Smooth muscle cell of the brain vasculature (primary cell): ENCODE measurements at regions not wholly inside any gene's neighbourhood (a gene's known extent, or its start where the extent isn't known, plus 50 kb on each side); places are given as distances from the start of the nearest gene placed in this dataset.

ENCODE experiments used
- DNase-seq: peaks from one replicate; pipeline ENCODE4 v3.0.0-alpha.2; 2012; ENCODE audit warnings: low read depth, low spot score

DNA sequence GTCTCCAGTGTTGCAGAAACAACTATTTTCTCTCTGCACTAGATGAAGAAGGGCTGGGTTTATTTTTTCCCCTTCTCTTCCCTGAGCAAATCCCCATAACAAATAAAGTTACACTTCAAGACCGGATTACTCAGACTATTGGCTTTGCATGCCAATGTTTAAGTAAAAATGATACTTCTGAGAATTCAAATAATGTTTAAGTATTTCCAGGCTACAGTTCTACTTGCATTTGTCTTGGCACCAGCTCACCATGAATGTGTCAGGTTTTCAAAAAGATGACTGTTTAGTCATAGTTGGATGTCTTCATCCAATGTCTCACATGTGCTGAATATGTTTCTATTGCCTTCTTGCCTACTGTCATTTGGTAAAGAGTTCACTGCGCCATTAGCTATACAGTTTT, 912.6 kb downstream of the GATA3 start:
- no peak for DNase-seq

DNA sequence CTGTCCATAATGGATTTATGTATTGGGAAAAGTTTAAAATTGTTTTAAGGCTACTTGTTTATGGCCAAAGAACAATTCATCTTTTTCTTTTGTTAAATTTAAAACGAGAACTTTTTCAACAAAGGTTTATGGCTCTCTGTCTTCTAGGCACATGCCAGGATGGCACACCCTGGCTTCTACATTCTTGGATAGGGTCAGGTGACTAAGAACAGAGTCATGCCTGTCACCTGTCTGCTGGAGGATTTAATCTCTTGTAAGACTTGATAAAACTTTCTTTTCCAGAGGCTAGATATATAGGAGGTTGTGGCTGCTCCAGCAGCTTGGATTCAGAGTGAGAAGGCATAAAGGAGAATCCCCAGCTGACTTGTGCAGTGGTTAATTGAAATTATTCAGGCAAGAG, 915.4 kb downstream of the GATA3 start:
- no peak for DNase-seq

DNA sequence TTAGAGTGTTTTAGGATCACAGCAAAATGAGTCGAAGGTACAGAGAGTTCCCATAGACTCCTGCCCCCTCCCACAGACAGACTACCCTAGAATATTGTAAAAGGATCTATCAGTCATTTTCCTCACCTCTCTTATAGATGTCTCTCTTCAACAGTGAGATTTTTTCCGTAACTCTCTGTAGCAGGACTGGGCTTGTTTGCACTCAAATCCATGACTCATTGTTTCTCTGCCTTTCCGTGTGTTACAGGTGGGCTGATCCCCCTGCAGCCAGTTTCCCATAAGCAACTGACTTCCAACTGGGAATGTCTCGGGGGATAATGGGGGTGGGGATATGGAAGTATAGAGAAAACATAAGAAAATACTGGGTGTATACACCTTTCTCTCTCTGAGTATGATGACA, 921.0 kb downstream of the GATA3 start:
- DNase-seq = no peak

DNA sequence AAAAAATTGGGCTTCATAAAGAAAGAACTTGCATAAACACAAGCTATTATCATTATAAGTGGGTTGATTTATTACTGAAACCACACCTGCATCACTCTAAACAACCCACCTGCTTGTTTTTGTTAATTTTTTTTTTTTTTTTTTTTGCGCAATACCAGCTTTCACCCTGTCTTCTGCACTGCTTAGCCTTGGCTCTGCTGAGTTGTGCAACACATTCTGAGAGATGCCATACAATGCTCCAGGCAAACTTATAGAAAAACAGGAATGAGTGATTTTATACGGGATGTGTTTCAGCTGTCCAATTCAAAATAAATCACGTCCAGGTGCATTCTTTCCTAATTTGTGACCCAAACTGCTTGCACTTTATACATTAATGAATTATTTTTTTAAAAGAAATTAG, 923.6 kb downstream of the GATA3 start:
- no peak for DNase-seq

DNA sequence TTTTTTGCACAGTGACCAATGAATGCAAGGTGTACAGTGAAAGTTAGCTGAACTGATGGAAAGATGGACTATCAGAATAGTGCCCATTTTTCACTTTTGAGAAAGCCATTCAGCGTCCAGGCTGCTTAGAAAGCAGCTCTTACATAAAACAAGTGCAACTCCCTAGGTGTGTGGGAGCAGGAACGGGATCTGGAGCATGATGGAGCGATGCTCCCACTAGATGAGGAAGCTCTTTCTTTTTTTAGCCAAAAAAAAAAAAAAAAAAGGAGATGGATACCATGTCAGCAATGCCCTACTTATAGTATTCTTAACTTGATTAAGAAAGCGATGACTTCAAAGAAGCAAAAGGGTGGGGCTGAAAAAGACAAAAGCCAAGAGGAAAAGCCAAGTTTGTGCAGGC, 925.5 kb downstream of the GATA3 start:
- no peak for DNase-seq

DNA sequence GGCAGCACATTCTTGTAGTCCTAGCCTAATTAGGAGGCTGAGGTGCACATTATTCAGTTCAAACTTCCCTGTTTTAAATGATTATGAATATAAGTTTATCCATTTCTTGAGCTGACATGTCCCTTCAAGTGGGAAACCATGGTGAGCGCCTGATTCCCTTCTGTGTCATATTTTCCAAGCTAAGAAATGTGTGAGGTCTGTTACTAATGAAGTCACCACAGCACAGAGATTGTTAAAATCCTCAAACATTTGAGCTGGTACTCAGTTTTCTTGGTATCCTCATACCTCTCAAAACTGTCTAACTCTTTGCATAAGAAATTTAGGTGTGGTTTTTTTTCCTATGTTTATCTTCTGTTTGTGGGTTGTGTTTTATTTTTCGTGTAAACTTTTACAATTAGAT, 926.8 kb downstream of the GATA3 start:
- no peak for DNase-seq

DNA sequence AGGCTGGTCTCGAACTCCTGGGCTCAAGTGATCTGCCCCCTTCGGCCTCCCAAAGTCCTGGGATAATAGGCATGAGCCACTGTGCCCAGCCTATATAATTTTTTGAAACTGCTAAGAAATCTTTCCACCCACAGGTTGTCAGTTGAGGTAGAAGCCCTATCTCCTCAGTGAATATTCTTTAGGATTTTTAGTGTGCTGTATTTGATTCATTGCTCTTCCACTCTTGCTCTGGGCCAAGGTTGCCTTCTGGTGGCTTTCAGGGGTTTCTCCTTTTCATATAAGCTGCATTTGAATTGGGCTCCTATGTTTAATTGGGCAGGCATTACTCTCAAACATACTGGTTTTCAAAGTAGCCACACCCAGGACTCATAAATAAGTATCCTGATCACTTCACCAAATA, 931.2 kb downstream of the GATA3 start:
- DNase-seq = no peak

DNA sequence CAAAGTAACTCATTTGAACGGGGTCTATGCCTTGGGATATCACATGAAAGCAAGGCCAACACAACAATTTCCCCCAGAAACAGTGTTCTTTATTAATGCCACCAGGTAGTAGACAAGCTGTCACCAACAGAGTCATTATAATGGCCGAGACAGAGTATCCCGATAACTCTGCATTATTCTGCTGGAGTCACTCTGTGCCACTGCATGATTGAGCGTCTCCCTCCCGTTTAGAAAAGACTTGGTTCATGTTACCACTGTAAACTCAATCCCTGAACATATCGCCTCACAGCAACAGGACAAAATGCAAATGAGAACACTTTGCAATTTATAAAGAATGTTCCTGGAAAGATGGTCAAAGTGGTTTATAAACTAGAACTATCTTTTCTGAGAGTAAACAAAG, 932.5 kb downstream of the GATA3 start:
- no peak for DNase-seq

DNA sequence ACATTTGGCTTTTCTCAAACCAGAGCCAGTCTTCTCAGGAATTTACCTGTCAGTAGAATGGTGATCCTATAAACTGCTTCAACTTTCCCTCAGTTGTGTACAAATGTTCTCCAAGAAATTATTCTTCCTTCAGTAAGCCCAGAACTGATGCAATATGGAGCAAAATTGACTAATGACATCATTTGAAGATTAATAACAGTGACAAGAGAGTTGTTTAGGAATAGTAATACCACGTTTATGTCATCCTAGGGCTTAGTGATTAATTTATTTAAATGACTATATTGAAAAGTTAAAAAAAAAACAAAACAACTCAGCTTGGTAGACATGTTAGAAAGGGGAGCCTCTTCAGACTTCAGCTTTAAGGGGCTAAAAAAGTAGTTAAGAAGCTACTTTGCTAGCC, 933.2 kb downstream of the GATA3 start:
- DNase-seq = no peak

DNA sequence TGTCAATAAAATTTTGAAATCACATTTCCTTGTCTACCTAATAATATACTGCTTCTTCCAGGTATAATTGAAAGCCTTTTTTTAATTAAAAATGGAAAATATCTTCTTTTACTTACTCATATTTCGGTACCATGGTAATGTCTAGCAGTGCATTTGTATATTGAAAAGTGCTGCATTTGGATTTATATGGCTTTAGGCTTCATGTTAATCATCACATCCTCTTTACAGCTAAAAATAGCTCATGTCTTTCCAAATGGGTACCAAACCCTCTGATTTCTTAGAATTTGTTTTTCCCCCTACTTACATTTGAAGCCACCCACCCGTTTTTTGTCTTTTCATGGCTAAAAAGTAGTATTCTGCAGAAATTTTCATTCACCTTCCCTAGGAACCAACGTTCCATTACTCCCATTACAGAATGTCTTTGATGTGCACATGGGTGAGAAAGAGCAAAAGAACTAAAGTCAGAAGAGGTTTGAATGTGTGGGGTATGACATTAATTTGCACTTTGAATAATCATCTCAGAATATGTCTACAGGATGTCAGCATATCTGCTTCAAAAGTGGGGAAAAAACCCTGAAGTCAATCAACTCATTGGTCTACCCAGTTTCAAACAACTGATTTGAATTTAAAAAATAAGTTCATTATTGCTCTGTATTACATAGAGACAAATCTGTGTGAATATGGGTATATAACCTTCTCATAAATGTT, 935.9 kb downstream of the GATA3 start:
- no peak for DNase-seq

DNA sequence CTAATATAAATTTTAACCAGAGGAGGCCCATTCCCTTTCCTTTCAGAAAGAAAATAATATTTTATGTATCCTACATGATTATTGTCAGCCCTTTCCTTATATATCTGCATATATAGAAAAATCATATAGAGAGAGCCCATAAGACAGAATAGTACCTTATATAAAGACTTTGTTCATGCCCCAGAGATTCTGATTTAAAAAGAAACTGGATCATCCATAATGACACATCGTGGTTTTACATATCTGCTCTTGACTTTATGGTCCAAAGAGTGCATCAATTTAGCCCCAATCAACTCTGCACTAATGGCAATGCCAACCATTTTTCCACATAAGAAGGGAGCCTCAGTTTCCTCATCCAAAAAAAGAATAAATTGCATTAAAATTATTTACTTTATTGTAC, 937.5 kb downstream of the GATA3 start:
- no peak for DNase-seq

DNA sequence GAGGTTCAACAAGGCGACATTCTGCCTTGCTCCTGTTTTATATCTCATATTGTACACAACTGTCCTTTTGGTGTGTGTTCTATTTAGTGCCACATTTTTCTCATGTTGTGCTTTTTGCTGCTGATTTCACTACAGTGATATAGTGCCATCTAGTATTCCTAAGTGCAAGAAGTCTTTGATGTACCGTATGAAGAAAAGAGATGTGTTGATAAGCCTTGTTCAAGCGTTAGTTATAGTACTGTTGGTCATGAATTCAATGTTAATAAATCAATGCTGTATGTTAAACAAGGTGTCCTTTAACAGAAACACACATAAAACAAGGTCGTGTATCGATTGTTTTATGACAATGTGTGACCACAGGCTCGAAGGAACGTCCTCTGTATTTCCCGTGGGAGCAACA, 939.4 kb downstream of the GATA3 start:
- DNase-seq = no peak

DNA sequence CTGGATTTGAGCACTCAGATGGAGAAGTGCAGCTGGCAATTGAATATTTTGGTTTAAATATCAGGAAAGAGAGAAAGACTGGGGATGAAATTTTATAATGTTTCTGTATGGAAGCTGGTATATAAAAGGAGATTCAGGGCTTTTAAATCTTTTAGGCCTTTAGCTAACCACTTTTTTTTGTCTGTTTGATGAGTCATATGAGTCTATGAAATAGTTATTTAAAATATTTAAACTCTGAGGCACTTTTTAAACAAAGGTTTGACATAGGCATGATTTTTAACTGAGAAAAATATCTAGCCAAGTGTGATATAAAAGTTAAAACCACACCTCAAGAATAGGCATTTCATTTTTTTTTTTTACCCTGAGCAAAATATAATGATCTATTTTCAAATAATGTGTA, 944.3 kb downstream of the GATA3 start:
- DNase-seq = no peak

DNA sequence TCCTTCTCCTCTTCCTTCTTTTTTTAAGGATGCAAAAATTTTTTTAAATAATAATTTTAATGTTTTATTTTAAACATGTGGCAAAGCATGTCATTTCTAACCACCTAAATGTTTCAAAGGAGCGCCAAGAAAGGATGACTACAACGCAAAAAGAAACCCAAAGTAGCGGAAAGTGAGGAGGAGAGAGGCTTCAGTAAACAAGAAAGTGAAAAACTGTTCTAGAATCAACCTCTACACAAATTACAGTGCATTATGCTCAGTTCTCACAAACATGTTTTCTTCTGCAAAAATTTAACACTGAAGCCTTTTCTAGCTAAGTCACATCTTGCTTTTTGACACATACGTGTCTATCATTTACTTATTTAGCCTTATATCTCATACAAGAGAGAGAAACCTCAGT, 948.6 kb downstream of the GATA3 start:
- no peak for DNase-seq

DNA sequence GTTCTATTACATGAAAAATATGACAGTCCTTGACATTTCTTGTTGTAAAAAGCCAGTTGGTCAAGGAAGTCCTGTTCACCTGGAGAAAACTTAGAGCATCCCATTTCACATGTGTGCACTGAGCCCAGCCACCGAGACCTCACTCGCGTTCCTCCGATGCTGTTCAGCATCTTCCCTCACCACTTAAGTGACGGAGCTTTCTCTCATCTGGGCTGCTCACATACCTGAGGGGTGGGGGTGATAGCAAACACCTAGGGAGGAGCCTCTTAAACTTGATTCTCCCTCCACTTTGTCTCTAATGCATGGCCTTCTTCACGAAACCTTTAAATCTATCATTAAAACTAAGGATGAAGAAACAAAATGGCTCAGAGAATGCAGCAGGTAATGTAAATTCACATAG, 950.2 kb downstream of the GATA3 start:
- no peak for DNase-seq

DNA sequence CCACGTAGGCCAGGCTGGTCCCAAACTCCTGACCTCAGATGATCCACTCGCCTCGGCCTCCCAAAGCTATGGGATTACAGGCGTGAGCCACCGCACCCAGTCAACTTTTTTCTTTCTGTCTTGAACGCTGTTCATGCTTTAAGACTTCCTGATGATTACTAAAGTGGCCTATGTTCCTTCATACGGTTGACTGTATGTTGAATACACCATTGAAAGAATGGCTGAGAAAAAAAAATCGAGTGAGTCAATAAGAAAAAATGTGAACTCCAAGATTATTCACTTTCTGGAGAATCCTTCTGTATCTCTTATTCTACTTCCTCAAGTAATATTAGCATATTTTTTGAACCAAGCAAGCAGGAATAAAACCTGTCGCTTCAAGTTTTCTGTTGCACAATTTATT, 955.0 kb downstream of the GATA3 start:
- DNase-seq = no peak

DNA sequence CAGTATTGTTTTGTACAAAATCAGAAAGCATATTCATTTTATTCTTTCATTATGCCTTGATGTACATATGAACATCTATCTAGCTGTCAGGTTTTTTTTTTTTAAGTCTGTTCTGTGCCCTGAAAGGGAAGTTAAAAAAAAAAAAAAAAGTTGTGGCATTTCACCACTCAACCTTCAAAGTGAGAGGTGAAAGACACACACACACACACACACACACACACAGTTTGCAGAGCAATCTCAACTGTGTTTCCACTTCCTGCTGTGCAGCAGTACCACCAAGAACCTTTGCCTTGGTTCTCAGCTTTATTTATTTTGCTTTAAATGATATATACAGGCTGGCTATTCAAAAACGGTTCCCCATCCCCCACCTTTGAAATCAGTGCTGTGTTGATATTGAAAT, 955.6 kb downstream of the GATA3 start:
- no peak for DNase-seq

DNA sequence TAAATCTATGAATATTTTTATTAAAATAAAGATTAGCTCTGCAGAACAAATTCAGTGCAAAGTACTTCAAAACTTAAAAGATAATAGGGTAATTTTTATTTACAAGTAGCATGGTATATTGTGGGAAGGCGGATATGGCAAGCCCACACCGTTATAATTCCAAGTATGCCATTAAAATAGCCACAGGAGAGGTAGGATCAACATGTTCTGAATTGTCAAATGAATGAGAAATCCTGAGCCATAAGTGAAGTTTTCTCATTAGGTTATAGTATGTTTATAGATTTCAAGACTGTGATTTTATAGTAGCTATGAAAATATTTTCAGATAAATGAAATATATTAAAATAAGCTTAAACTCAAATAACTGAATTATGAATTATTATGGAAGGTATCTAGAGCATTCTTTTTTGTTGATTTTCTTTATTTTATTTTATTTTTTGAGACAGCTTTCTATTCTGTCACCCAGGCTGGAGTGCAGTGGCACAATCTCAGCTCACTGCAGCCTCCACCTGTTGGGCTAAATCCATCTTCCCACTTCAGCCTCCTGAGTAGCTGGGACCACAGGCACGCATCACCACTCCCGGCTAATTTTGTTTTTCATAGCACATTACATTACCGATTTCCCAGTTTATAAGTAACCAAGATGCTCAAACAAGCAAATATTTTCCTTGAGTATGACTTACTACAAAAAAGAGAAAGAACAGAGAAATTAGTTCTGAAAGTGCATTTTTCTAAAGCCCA, 956.6 kb downstream of the GATA3 start:
- DNase-seq = no peak

DNA sequence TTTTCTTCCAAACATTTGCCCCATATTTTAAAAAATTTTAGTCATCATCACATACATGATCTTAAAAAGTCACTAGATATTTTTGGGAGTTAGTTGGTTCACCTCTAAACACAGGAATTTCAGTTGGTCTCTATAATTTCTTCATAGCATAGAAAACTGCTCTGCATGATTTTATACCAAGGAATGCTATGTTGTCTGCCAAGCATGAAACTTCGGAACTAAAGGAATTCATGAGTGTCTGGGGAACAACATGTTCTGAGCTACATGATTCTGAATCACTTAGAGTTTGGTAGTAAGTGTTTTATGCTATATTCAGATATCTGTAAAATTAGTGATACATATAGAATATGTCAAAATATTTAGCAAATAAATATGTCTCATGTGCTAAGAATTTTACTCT, 957.8 kb downstream of the GATA3 start:
- DNase-seq = no peak

DNA sequence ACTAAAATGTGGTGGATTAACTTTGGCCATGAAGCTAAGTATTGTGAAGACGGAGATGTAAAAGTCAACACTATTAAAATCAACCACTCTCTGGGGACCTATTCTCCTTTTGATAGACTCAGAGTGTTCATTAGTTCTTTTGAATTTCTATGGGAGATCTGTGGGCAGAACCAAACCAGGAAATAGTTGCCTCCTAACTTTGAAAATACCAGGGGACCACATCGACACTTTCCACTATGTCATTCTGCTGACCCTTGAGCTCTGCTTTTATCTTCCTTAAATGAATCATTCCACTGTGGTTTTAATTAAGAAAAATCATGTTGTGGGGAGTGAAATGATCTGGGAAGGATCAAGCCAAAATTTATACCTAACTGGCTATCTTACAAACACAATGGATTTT, 960.5 kb downstream of the GATA3 start:
- no peak for DNase-seq

DNA sequence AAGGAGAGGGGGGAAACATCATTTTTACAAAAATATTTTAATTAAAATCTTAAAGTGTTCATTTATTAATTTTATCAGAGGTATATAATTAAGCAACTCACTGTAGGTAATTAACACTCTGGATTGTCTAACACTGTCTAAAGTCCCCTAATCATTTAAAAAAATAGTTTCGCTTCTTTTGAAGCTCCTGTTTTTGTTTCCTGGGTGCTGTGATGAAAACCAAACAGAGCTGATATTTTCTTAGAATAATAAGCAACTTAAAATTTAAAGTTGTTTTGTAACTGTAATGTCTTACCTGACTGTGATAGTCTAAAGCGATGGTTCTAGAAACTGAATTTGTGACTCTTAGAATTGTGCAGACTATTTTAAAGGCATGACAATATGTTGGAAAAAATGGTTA, 961.0 kb downstream of the GATA3 start:
- DNase-seq = no peak

DNA sequence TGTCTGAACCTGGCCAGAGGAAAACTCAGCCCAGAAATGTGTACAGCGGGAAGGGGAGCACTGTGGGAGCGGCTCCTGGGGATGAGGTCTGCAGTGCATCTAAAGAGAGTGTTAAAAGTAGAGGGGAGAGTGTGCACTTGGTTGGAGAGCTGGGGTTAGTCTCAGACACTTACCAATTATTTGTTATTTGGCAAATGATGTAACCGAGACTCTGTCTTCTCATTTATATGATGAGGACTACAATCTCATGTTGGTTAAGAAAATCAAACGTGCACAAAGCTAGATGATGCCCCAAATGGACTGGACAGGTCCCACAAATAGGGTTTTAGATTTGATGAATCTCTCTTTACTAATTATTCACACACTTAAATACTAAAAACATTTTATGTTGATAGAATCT, 962.4 kb downstream of the GATA3 start:
- DNase-seq = no peak
